Fibroblast of lung (primary cell): ENCODE measurements at regions not wholly inside any gene's neighbourhood (a gene's known extent, or its start where the extent isn't known, plus 50 kb on each side); places are given as distances from the start of the nearest gene placed in this dataset.
"Not testable (repeated sequence)": the region's sequence is repeated elsewhere in the genome, so short reads cannot be mapped to it uniquely, and the experiment has no call there.

ENCODE experiments used
- DNase-seq, 2 donors: peaks; one replicate each; pipeline versions ENCODE4 v3.0.0 to v3.0.0-alpha.2; 2010; ENCODE audit warnings: low read depth in 2 of 2
- H2AFZ ChIP-seq: 2 replicates; pipeline ENCODE4 v1.5.1; 2012; ENCODE audit warnings: low read length, control low read depth, inconsistent platforms
- H3K27ac ChIP-seq: 2 replicates; pipeline ENCODE4 v1.5.1; 2011; ENCODE audit warnings: low read length, control low read depth; ENCODE audit not compliant: insufficient read depth
- H3K27me3 ChIP-seq: 2 replicates; pipeline ENCODE4 v1.5.1; 2011; ENCODE audit warnings: mild to moderate bottlenecking, low read length; ENCODE audit not compliant: control insufficient read depth, insufficient read depth
- H3K36me3 ChIP-seq: 2 replicates; pipeline ENCODE4 v1.5.1; 2011; ENCODE audit warnings: low read length; ENCODE audit not compliant: control insufficient read depth, insufficient read depth
- H3K4me1 ChIP-seq: 2 replicates; pipeline ENCODE4 v1.5.1; 2011; ENCODE audit warnings: low read length; ENCODE audit not compliant: control insufficient read depth, insufficient read depth; ENCODE audit errors: extremely low read depth
- H3K4me2 ChIP-seq: 2 replicates; pipeline ENCODE4 v1.5.1; 2011; ENCODE audit warnings: low read length, control low read depth; ENCODE audit not compliant: insufficient read depth; ENCODE audit errors: extremely low read depth
- H3K4me3 ChIP-seq, 4 experiments: fragments of 200-600 bp in 1 of 4; sonication (generic) in 1 of 4; replicated peaks in 1 of 4; 2 replicates each; pipeline ENCODE4 v1.5.1; 2011 to 2016; ENCODE audit warnings: low read length in 4 of 4, low read depth in 3 of 4, mild to moderate bottlenecking in 3 of 4, control low read depth in 2 of 4, inconsistent platforms in 1 of 4, mixed read lengths in 1 of 4; ENCODE audit not compliant: insufficient read depth in 1 of 4; ENCODE audit errors: control extremely low read depth in 1 of 4
- H3K79me2 ChIP-seq: 2 replicates; pipeline ENCODE4 v1.5.1; 2012; ENCODE audit warnings: mild to moderate bottlenecking, low read length, inconsistent platforms; ENCODE audit not compliant: control insufficient read depth, insufficient read depth
- H3K9ac ChIP-seq: 2 replicates; pipeline ENCODE4 v1.5.1; 2011; ENCODE audit warnings: mild to moderate bottlenecking, low read length, control low read depth; ENCODE audit not compliant: insufficient read depth
- H3K9me3 ChIP-seq: 2 replicates; pipeline ENCODE4 v1.5.1; 2012; ENCODE audit warnings: low read depth, low read length; ENCODE audit not compliant: control insufficient read depth, insufficient read depth
- H4K20me1 ChIP-seq: 2 replicates; pipeline ENCODE4 v1.5.1; 2011; ENCODE audit warnings: low read length; ENCODE audit not compliant: control insufficient read depth, insufficient read depth; ENCODE audit errors: extremely low read depth
- EZH2 ChIP-seq: IDR thresholded peaks from 2 replicates; pipeline ENCODE4 v1.5.1; 2012; ENCODE audit warnings: low read length, control low read depth, mild to moderate bottlenecking; ENCODE audit errors: missing control alignments
- TF ChIP-seq, protein P1 (sequence below), 2 donors: IDR thresholded peaks in 1 of 2; conservative IDR thresholded peaks in 1 of 2; 1 replicate in 1 of 2; 2 replicates in 1 of 2; pipeline ENCODE4 v1.5.1; 2011 to 2012; ENCODE audit warnings: low read length in 2 of 2, control low read depth in 1 of 2, inconsistent platforms in 1 of 2, low read depth in 1 of 2, mild to moderate bottlenecking in 1 of 2

DNA sequence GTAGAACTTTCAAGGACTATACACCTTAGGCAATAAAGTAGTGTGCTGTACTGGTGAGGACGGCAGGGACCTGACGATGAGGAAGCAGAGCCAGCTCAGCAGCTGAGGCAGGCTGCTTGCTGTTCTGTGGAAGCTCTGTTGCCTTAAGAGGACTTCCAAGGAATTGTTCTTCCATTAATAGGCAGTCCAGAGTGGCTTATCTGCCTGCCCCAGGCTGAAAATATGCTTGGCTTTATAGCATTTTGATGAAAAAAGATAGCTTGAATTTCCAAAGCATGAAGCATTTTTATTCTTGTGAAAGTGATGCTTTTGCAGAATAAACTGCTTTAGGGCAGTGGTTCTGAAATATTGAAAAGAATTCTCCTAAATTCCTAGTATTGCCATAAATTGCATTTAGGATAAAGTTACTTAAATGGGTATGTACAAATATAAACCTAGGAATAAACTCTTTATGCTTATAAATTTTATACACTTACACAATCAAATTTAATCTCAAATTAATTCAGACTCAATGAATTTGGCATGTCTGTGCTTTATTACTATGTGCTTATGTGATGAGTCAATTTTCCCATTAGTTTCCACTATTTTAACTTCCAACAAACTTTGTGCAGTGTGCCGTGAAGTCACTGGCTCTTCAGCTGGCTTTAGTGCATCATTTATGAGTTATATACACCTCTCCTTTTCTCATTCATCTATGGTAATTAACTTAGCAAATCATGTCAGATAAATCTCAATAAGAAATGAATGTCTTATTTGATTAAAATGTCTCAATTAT, 231.0 kb upstream of the RASGRP1 start:
- no peaks in the 10 kb centered on the region for H3K79me2 ChIP-seq
- peak in 1 of 2 donors; percentile 80 for DNase-seq
- H3K9ac ChIP-seq: no peak overlapping the region
- H2AFZ ChIP-seq: no peak overlapping the region
- H3K4me2 ChIP-seq: no peak overlapping the region
- peaks cover 7% of the 10 kb centered on the region for H3K27me3 ChIP-seq
- H4K20me1 ChIP-seq: no peaks in the 10 kb centered on the region
- no peak overlapping the region for H3K27ac ChIP-seq
- H3K9me3 ChIP-seq: no peaks in the 10 kb centered on the region
- no peak for TF ChIP-seq EZH2
- TF ChIP-seq, protein P1, sequence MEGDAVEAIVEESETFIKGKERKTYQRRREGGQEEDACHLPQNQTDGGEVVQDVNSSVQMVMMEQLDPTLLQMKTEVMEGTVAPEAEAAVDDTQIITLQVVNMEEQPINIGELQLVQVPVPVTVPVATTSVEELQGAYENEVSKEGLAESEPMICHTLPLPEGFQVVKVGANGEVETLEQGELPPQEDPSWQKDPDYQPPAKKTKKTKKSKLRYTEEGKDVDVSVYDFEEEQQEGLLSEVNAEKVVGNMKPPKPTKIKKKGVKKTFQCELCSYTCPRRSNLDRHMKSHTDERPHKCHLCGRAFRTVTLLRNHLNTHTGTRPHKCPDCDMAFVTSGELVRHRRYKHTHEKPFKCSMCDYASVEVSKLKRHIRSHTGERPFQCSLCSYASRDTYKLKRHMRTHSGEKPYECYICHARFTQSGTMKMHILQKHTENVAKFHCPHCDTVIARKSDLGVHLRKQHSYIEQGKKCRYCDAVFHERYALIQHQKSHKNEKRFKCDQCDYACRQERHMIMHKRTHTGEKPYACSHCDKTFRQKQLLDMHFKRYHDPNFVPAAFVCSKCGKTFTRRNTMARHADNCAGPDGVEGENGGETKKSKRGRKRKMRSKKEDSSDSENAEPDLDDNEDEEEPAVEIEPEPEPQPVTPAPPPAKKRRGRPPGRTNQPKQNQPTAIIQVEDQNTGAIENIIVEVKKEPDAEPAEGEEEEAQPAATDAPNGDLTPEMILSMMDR (conservative IDR thresholded peaks at IDR 0.05 in 1 of 2, IDR thresholded peaks at IDR 0.05 in 1 of 2; ENCODE audit: low read depth in 1 of 2, low read length in 2 of 2): no peak
- no peaks in the 10 kb centered on the region for H3K4me1 ChIP-seq
- H3K36me3 ChIP-seq: no peaks in the 10 kb centered on the region
- H3K4me3 ChIP-seq: no peak overlapping the region

DNA sequence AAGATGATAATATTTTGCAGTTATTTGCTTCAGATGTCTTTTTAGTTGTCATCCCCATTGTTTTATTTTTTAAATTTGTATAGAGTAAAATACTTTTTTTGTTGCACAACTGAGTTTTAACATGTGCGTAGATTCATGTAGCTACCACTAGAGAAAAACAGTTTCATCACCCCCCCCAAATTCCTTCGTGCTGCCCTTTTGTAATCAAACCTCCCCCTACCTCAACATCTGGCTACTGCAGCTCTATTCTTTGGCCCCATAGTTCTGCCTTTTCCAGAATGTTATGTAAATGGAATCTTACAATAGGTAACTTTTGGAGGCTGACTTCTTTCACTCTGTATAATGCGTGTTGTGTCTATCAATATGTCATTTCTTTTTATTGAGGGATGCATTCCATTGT, 232.0 kb upstream of the RASGRP1 start:
- H3K27ac ChIP-seq: no peak overlapping the region
- no peaks in the 10 kb centered on the region for H3K36me3 ChIP-seq
- H3K4me2 ChIP-seq: no peak overlapping the region
- H3K79me2 ChIP-seq: no peaks in the 10 kb centered on the region
- no peak overlapping the region for H3K4me3 ChIP-seq
- no peaks in the 10 kb centered on the region for H3K4me1 ChIP-seq
- H3K9me3 ChIP-seq: no peaks in the 10 kb centered on the region
- no peak for DNase-seq
- no peak overlapping the region for H2AFZ ChIP-seq
- H4K20me1 ChIP-seq: no peaks in the 10 kb centered on the region
- H3K9ac ChIP-seq: no peak overlapping the region
- TF ChIP-seq EZH2: no peak
- TF ChIP-seq, protein P1 (conservative IDR thresholded peaks at IDR 0.05 in 1 of 2, IDR thresholded peaks at IDR 0.05 in 1 of 2; ENCODE audit: low read depth in 1 of 2, low read length in 2 of 2): no peak
- peaks cover 7% of the 10 kb centered on the region for H3K27me3 ChIP-seq

DNA sequence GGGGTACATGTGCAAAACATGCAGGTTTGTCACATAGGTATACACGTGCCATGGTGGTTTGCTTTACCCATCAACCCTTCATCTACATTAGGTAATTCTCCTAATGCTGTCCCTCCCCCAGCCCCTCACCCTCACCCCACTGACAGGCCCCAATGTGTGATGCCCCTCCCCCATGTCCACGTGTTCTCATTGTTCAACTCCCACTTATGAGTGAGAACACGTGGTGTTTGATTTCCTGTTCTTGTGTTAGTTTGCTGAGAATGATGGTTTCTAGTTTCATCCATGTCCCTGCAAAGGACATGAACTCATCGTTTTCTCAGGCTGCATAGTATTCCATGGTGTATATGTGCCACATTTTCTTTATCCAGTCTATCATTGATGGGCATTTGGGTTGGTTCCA, 232.9 kb upstream of the RASGRP1 start:
- not testable (repeated sequence) for H3K27me3 ChIP-seq, H3K79me2 ChIP-seq, H3K4me3 ChIP-seq, H3K4me1 ChIP-seq, H3K27ac ChIP-seq, H3K9ac ChIP-seq, DNase-seq, H4K20me1 ChIP-seq, H3K4me2 ChIP-seq, H2AFZ ChIP-seq, H3K36me3 ChIP-seq, H3K9me3 ChIP-seq

DNA sequence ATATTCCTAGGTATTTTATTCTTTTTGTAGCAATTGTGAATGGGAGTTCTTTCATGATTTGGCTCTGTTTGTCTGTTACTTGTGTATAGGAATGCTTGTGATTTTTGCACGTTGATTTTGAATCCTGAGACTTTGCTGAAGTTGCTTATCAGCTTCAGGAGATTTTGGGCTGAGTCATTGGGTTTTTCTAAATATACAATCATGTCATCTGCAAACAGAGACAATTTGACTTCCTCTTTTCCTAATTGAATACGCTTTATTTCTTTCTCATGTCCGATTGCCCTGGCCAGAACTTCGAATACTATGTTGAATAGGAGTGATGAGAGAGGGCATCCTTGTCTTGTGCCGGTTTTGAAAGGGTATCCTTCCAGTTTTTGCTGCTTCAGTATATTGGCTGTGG, 234.6 kb upstream of the RASGRP1 start:
- H3K9ac ChIP-seq, H2AFZ ChIP-seq, H3K27ac ChIP-seq, H3K27me3 ChIP-seq, H3K4me3 ChIP-seq, H3K79me2 ChIP-seq, H3K4me1 ChIP-seq, H3K9me3 ChIP-seq, H3K4me2 ChIP-seq, DNase-seq, H3K36me3 ChIP-seq, H4K20me1 ChIP-seq: not testable (repeated sequence)
